Astrocyte (in vitro differentiated cells and primary cell): ENCODE measurements at regions not wholly inside any gene's neighbourhood (a gene's known extent, or its start where the extent isn't known, plus 50 kb on each side); places are given as distances from the start of the nearest gene placed in this dataset.

Experiments
- DNase-seq: peaks from one replicate; pipeline ENCODE4 v3.0.0-alpha.2; 2010; ENCODE audit warnings: low read depth
- FAIRE-seq: peaks from 2 replicates; lab custom pipeline; 2011; peaks lifted over from hg19 to GRCh38; lab: Jason Lieb, UNC
- H2AFZ ChIP-seq: 2 replicates; pipeline ENCODE4 v1.6.0; 2012; ENCODE audit warnings: low read depth, low read length, inconsistent platforms
- H3K27ac ChIP-seq: 2 replicates; pipeline ENCODE4 v1.5.1; 2011; ENCODE audit warnings: low read depth, low read length, inconsistent platforms
- H3K27me3 ChIP-seq: 2 replicates; pipeline ENCODE4 v1.6.0; 2011; ENCODE audit warnings: low read length, inconsistent platforms; ENCODE audit not compliant: insufficient read depth
- H3K36me3 ChIP-seq: 2 replicates; pipeline ENCODE4 v1.5.1; 2011; ENCODE audit warnings: low read length, inconsistent platforms; ENCODE audit not compliant: insufficient read depth
- H3K4me1 ChIP-seq: 2 replicates; pipeline ENCODE4 v1.5.1; 2011; ENCODE audit warnings: low read length, inconsistent platforms; ENCODE audit not compliant: insufficient read depth
- H3K4me2 ChIP-seq: 2 replicates; pipeline ENCODE4 v1.6.0; 2012; ENCODE audit warnings: low read length, inconsistent platforms
- H3K4me3 ChIP-seq: 2 replicates; pipeline ENCODE4 v1.5.1; 2011; ENCODE audit warnings: low read depth, mild to moderate bottlenecking, low read length, inconsistent platforms; ENCODE audit not compliant: insufficient read depth
- H3K79me2 ChIP-seq: 2 replicates; pipeline ENCODE4 v1.6.0; 2012; ENCODE audit warnings: mild to moderate bottlenecking, low read length, inconsistent platforms; ENCODE audit not compliant: insufficient read depth
- H3K9ac ChIP-seq: 2 replicates; pipeline ENCODE4 v1.6.0; 2012; ENCODE audit warnings: mild to moderate bottlenecking, low read length, inconsistent platforms
- H3K9me3 ChIP-seq: 2 replicates; pipeline ENCODE4 v1.5.1; 2012; ENCODE audit warnings: low read depth, mild to moderate bottlenecking, low read length, inconsistent platforms; ENCODE audit not compliant: insufficient read depth
- H4K20me1 ChIP-seq: 2 replicates; pipeline ENCODE4 v1.6.0; 2012; ENCODE audit warnings: low read length, inconsistent platforms; ENCODE audit not compliant: insufficient read depth
- H3K27ac Mint-ChIP-seq: one replicate; pipeline ENCODE4 v1.8.0; 2021; ENCODE audit warnings: mild to moderate bottlenecking, mixed read lengths; ENCODE audit not compliant: unreplicated experiment
- H3K27me3 Mint-ChIP-seq: one replicate; pipeline ENCODE4 v1.8.0; 2021; ENCODE audit warnings: low read depth, mixed read lengths; ENCODE audit not compliant: unreplicated experiment
- H3K36me3 Mint-ChIP-seq: one replicate; pipeline ENCODE4 v1.8.0; 2021; ENCODE audit warnings: low read depth, mixed read lengths; ENCODE audit not compliant: unreplicated experiment
- H3K4me1 Mint-ChIP-seq: one replicate; pipeline ENCODE4 v1.8.0; 2021; ENCODE audit warnings: low read depth, mixed read lengths; ENCODE audit not compliant: unreplicated experiment
- H3K4me3 Mint-ChIP-seq: one replicate; pipeline ENCODE4 v1.8.0; 2021; ENCODE audit warnings: mild to moderate bottlenecking, moderate library complexity, mixed read lengths; ENCODE audit not compliant: unreplicated experiment
- H3K9me3 Mint-ChIP-seq: one replicate; pipeline ENCODE4 v1.8.0; 2021; ENCODE audit warnings: mild to moderate bottlenecking, mixed read lengths; ENCODE audit not compliant: unreplicated experiment
- CTCF ChIP-seq: IDR thresholded peaks from 2 replicates; pipeline ENCODE4 v1.5.1; 2011; ENCODE audit warnings: low read depth, mild to moderate bottlenecking, inconsistent platforms, low read length, moderate library complexity; ENCODE audit not compliant: insufficient read depth
- EZH2 ChIP-seq: IDR thresholded peaks from 2 replicates; pipeline ENCODE4 v1.6.1; 2012; ENCODE audit warnings: mild to moderate bottlenecking, low read length, inconsistent platforms; ENCODE audit not compliant: insufficient read depth

GRCh38 chr2:9782197-9782719 lies 61.0 kb upstream of the TAF1B start:
- no peak for DNase-seq
- no peaks in the 10 kb centered on the region for H3K36me3 ChIP-seq
- FAIRE-seq = no peak
- H3K4me2 ChIP-seq = no peak overlapping the region
- no peak overlapping the region for H3K27ac Mint-ChIP-seq
- peaks cover 23% of the 10 kb centered on the region for H3K27me3 Mint-ChIP-seq
- no peak overlapping the region for H3K4me3 ChIP-seq
- no peaks in the 10 kb centered on the region for H3K9me3 ChIP-seq
- H3K4me3 Mint-ChIP-seq = no peak overlapping the region
- TF ChIP-seq EZH2 (no peak), CTCF (no peak)
- no peak overlapping the region for H2AFZ ChIP-seq
- H3K27me3 ChIP-seq = peaks cover 9% of the 10 kb centered on the region
- no peaks in the 10 kb centered on the region for H3K79me2 ChIP-seq
- no peak overlapping the region for H3K27ac ChIP-seq
- peaks cover 2% of the 10 kb centered on the region for H3K36me3 Mint-ChIP-seq
- no peaks in the 10 kb centered on the region for H4K20me1 ChIP-seq
- H3K4me1 Mint-ChIP-seq = peaks cover 2% of the 10 kb centered on the region
- H3K9me3 Mint-ChIP-seq = peaks cover 7% of the 10 kb centered on the region
- no peaks in the 10 kb centered on the region for H3K4me1 ChIP-seq
- no peak overlapping the region for H3K9ac ChIP-seq

- no peaks in the 10 kb centered on the region for H3K4me1 Mint-ChIP-seq
- no peaks in the 10 kb centered on the region for H4K20me1 ChIP-seq
- no peak overlapping the region for H2AFZ ChIP-seq
- no peak overlapping the region for H3K4me3 Mint-ChIP-seq
- H3K27me3 Mint-ChIP-seq = peaks cover 13% of the 10 kb centered on the region
- H3K4me1 ChIP-seq = no peaks in the 10 kb centered on the region
- DNase-seq (no peak), FAIRE-seq (no peak)
- no peak overlapping the region for H3K4me2 ChIP-seq
- no peak overlapping the region for H3K27ac ChIP-seq
- H3K9me3 Mint-ChIP-seq = peaks cover 23% of the 10 kb centered on the region
- H3K9me3 ChIP-seq = no peaks in the 10 kb centered on the region
- H3K9ac ChIP-seq = no peak overlapping the region
- H3K27ac Mint-ChIP-seq = no peak overlapping the region
- no peak overlapping the region for H3K4me3 ChIP-seq
- peaks cover 7% of the 10 kb centered on the region for H3K36me3 Mint-ChIP-seq
- TF ChIP-seq EZH2 (no peak), CTCF (no peak)
- H3K79me2 ChIP-seq = no peaks in the 10 kb centered on the region
- H3K36me3 ChIP-seq = no peaks in the 10 kb centered on the region
- H3K27me3 ChIP-seq = no peaks in the 10 kb centered on the region
These were observed 53.9 kb upstream of the TAF1B start for GRCh38 chr2:9789371-9789770.

- FAIRE-seq = no peak
- H3K27me3 Mint-ChIP-seq = peaks cover 16% of the 10 kb centered on the region
- no peak overlapping the region for H2AFZ ChIP-seq
These were observed 52.5 kb upstream of the TAF1B start for GRCh38 chr2:9790702-9791225.

More at GRCh38 chr2:9790702-9791225, 52.5 kb upstream of the TAF1B start:
- Histone ChIP-seq H3K9ac (no peak overlapping the region), H3K36me3 (no peaks in the 10 kb centered on the region), H3K9me3 (no peaks in the 10 kb centered on the region), H3K4me3 (no peak overlapping the region), H3K27ac (no peak overlapping the region), H3K79me2 (no peaks in the 10 kb centered on the region), H4K20me1 (no peaks in the 10 kb centered on the region), H3K4me2 (no peak overlapping the region), H3K4me1 (no peaks in the 10 kb centered on the region), H3K27me3 (no peaks in the 10 kb centered on the region)
- no peak for DNase-seq
- H3K27ac Mint-ChIP-seq = no peak overlapping the region
- TF ChIP-seq EZH2 (no peak), CTCF (no peak)
- no peaks in the 10 kb centered on the region for H3K4me1 Mint-ChIP-seq
- no peak overlapping the region for H3K4me3 Mint-ChIP-seq
- peaks cover 7% of the 10 kb centered on the region for H3K36me3 Mint-ChIP-seq
- peaks cover 21% of the 10 kb centered on the region for H3K9me3 Mint-ChIP-seq
